Tibial nerve (tissue), 4 donors: ENCODE measurements at regions not wholly inside any gene's neighbourhood (a gene's known extent, or its start where the extent isn't known, plus 50 kb on each side); places are given as distances from the start of the nearest gene placed in this dataset.

Experiments used
- DNase-seq, 2 donors: peaks; one replicate each; pipeline ENCODE4 v3.0.0-alpha.2; 2019; ENCODE audit warnings: low spot score in 2 of 2
- H3K27ac ChIP-seq, 4 donors: fragments of 200-600 bp; sonication (generic) in 3 of 4; one replicate each; pipeline ENCODE4 v1.5.1; 2017 to 2019; ENCODE audit warnings: mild to moderate bottlenecking in 1 of 4
- H3K27me3 ChIP-seq, 2 donors: fragments of 200-600 bp; sonication (generic) in 1 of 2; one replicate each; pipeline versions ENCODE4 v1.5.1 to v1.6.0; 2017 to 2019
- H3K36me3 ChIP-seq, 3 donors: fragments of 200-600 bp; sonication (generic); one replicate each; pipeline ENCODE4 v1.5.1; 2018 to 2019
- H3K4me1 ChIP-seq, 4 donors: fragments of 200-600 bp; sonication (generic) in 3 of 4; one replicate each; pipeline ENCODE4 v1.5.1; 2017 to 2019
- H3K4me3 ChIP-seq, 4 donors: fragments of 200-600 bp; sonication (generic) in 3 of 4; one replicate each; pipeline ENCODE4 v1.5.1; 2017 to 2019; ENCODE audit warnings: mild to moderate bottlenecking in 1 of 4, moderate library complexity in 1 of 4
- H3K9me3 ChIP-seq, 4 donors: fragments of 200-600 bp; sonication (generic) in 3 of 4; one replicate each; pipeline ENCODE4 v1.5.1; 2017 to 2019
- EP300 ChIP-seq, 2 donors: sonication (generic); formaldehyde crosslinking; IDR thresholded peaks; one replicate each; pipeline ENCODE4 v1.6.1; 2017; ENCODE audit warnings: antibody characterized with exemption in 2 of 2, mild to moderate bottlenecking in 1 of 2
- POLR2A ChIP-seq, 2 donors: fragments of 450-650 bp; IDR thresholded peaks; one replicate each; pipeline ENCODE4 v1.6.1; 2017; ENCODE audit warnings: antibody characterized with exemption in 2 of 2, mild to moderate bottlenecking in 2 of 2, moderate library complexity in 2 of 2
- WGBS, 2 donors: methylation state at CpG; one replicate each; pipeline ENCODE4 v1.1.5; 2018; 5-methylcytosine and 5-hydroxymethylcytosine counted together
- TF ChIP-seq, protein P1 (sequence below), 5 experiments: fragments of 200-600 bp in 3 of 5; fragments of 450-650 bp in 2 of 5; sonication (generic) in 3 of 5; IDR thresholded peaks; one replicate each; pipeline ENCODE4 v1.5.1; 2016 to 2019; ENCODE audit warnings: antibody characterized with exemption in 5 of 5, mild to moderate bottlenecking in 3 of 5, moderate library complexity in 2 of 5

DNA sequence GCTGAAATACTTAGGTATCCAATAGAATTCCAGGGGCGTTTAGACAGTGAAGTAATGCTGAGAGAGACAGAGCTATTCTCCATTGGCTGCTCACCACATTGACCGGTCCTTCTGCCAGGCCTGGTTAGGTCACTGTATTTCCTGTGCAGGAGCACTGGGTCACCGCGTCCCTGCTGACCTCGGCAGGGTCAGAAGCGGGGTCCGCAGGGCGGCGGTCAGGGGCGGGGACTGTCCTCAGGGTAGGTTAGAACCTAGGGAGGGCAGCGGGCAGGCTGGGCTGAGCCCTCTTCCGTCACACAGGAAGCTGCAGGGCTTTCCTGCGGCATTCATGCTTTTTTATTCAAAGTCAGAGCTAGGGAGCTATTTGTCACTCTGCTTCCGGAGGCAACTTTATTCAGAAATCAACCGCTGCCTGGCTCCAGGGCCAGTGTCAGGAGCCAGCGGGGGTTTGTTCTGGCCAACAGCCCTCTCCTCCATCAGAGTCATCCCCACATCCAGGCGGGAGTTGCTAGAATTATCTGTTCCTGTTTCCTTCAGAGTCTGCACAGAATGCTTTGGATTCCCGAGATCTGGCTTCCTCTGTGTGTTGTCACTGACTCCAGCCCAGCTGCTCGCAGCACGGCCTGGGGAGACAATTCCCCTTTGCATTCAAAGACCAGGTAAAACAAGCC lies 81.2 kb upstream of the WASF3 start:
- H3K4me3 ChIP-seq = peak overlapping the region in 2 of 4 donors; percentile 26 to 49
- DNase-seq = peak in 1 of 2 donors; percentile 18

DNA sequence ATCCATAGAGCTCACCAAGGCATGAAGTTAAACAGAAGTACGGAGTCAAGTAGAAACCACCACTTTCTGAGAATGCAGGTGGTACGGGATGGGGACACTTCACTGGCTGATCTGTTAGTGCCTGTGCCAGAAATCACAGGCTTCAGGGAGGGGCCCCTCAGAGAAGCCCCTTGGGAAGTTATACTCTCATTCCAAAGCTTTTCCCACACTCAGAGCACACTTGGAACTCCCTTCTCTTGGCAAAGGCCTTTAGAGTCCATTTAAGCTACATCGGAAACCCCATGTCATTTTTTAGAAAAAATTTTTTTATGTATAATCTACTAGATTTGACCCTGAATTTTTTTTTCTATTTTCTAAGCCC lies 80.7 kb upstream of the WASF3 start:
- no peaks in the 10 kb centered on the region for H3K36me3 ChIP-seq
- peak overlapping the region in 1 of 4 donors; percentile 81 for H3K27ac ChIP-seq
- no peak for DNase-seq
- H3K4me3 ChIP-seq = peak overlapping the region in 1 of 4 donors; percentile 49
- no peaks in the 10 kb centered on the region for H3K9me3 ChIP-seq
- H3K4me1 ChIP-seq = peaks cover 0 to 23% (median 0%) of the 10 kb centered on the region in 4 donors
- TF ChIP-seq POLR2A (IDR thresholded peaks at IDR 0.05) (no peak), EP300 (IDR thresholded peaks at IDR 0.05) (no peak)
- TF ChIP-seq, protein P1, sequence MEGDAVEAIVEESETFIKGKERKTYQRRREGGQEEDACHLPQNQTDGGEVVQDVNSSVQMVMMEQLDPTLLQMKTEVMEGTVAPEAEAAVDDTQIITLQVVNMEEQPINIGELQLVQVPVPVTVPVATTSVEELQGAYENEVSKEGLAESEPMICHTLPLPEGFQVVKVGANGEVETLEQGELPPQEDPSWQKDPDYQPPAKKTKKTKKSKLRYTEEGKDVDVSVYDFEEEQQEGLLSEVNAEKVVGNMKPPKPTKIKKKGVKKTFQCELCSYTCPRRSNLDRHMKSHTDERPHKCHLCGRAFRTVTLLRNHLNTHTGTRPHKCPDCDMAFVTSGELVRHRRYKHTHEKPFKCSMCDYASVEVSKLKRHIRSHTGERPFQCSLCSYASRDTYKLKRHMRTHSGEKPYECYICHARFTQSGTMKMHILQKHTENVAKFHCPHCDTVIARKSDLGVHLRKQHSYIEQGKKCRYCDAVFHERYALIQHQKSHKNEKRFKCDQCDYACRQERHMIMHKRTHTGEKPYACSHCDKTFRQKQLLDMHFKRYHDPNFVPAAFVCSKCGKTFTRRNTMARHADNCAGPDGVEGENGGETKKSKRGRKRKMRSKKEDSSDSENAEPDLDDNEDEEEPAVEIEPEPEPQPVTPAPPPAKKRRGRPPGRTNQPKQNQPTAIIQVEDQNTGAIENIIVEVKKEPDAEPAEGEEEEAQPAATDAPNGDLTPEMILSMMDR (IDR thresholded peaks at IDR 0.05) = no peak
- H3K27me3 ChIP-seq = no peaks in the 10 kb centered on the region
- WGBS, 2 donors = 23% methylated on average over 3 of the region's 3 CpGs; no CpG with 5 or more reads in 1 of the 2 donors

More for the DNA sequence above, 81.2 kb upstream of the WASF3 start:
- TF ChIP-seq, protein P1 (IDR thresholded peaks at IDR 0.05) = no peak
- TF ChIP-seq POLR2A (IDR thresholded peaks at IDR 0.05) (no peak), EP300 (IDR thresholded peaks at IDR 0.05) (no peak)
- Histone ChIP-seq H3K27ac (peak overlapping the region in 1 of 4 donors; percentile 81), H3K9me3 (no peaks in the 10 kb centered on the region), H3K27me3 (no peaks in the 10 kb centered on the region), H3K4me1 (peaks cover 0 to 23% (median 0%) of the 10 kb centered on the region in 4 donors), H3K36me3 (no peaks in the 10 kb centered on the region)
- 1% methylated on average over 12 of the region's 20 CpGs; no CpG with 5 or more reads in 1 of the 2 donors for WGBS, 2 donors

DNA sequence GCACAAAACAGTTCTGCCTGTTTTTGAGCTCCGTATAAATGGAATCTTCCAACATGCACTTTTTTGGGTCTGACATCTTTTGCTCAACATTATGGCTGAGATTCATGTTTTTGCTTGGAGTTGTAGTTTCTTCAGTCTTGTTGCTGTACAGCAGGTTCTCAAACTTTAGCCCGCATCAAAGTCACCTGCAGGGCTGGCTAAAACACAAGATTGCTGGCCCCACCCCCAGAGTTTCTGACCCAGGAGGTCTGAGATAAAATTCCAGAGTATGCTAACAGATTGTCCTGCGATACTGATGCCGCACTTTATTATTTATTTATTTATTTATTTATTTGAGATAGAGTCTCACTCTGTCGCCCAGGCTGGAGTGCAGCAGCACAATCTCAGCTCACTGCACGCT lies 79.8 kb upstream of the WASF3 start:
- WGBS, 2 donors = 89% methylated on average over 6 of the region's 6 CpGs; no CpG with 5 or more reads in 1 of the 2 donors

DNA sequence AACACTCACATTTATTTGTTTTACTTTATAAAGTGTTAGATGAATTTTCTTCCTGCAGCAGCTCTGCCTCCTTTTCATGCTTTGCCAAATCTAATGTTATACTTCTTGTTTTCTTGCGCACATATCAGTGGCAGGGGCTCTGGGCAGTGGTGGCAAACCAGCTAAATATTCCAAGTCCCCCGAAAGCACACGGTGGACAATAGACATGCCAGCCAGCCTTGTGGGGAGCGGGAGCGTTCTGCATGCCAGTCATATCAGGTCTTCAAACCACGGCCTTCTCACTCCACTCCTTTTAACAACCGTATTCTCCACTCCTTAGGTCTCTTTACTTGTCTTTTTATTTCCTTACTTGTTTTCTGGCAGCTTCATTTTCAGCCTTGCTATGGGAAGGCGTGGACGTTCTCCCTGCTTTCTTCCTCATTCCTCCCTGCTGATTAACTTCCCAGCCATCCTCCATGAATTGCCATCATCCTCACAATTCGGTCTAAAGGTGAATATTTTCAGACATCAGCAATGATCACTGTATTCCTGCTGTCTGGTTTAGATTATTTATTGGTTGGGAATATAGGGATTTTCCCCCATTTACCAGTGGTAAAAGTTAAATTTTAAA lies 77.1 kb upstream of the WASF3 start:
- WGBS, 2 donors = 65 to 68% methylated on average over 10 of the region's 10 CpGs
- Histone ChIP-seq H3K27me3 (no peaks in the 10 kb centered on the region), H3K4me3 (no peak overlapping the region), H3K36me3 (no peaks in the 10 kb centered on the region), H3K4me1 (peaks cover 0 to 25% (median 0%) of the 10 kb centered on the region in 4 donors), H3K27ac (no peak overlapping the region), H3K9me3 (no peaks in the 10 kb centered on the region)
- DNase-seq = no peak
- TF ChIP-seq, protein P1 (IDR thresholded peaks at IDR 0.05) = no peak
- TF ChIP-seq EP300 (IDR thresholded peaks at IDR 0.05) (no peak), POLR2A (IDR thresholded peaks at IDR 0.05) (no peak)

More for the DNA sequence above, 79.8 kb upstream of the WASF3 start:
- TF ChIP-seq, protein P1 (IDR thresholded peaks at IDR 0.05) = no peak
- TF ChIP-seq EP300 (IDR thresholded peaks at IDR 0.05) = no peak
- no peak for TF ChIP-seq POLR2A (IDR thresholded peaks at IDR 0.05)
- H3K36me3 ChIP-seq = no peaks in the 10 kb centered on the region
- no peak overlapping the region for H3K4me3 ChIP-seq
- peaks cover 0 to 27% (median 0%) of the 10 kb centered on the region in 4 donors for H3K4me1 ChIP-seq
- no peaks in the 10 kb centered on the region for H3K9me3 ChIP-seq
- no peaks in the 10 kb centered on the region for H3K27me3 ChIP-seq
- DNase-seq = no peak
- no peak overlapping the region for H3K27ac ChIP-seq
